ENCODE measurements at regions not wholly inside any gene's neighbourhood (a gene's known extent, or its start where the extent isn't known, plus 50 kb on each side); places are given as distances from the start of the nearest gene placed in this dataset.

- DNase-seq (ENCODE audit: low read depth, low spot score) = no peak
- dilution Hi-C loops (cut with MboI; ENCODE audit: extremely low pct_ligation_motif_present, low sequenced_read_pairs) = no loop called here
Observed at GRCh38 chr6:148652205-148652604, 94.6 kb upstream of the UST start.

More at GRCh38 chr6:148652205-148652604, 94.6 kb upstream of the UST start:
- H3K9me1 ChIP-seq (replicated peaks; ENCODE audit: control insufficient read depth, extremely low read depth, insufficient read depth, low read length) = no peaks in the 10 kb centered on the region
- H3K9me3 ChIP-seq (replicated peaks; ENCODE audit: control insufficient read depth, insufficient read depth, low read length) = no peaks in the 10 kb centered on the region
- H3K27me3 ChIP-seq (ENCODE audit: control insufficient read depth in 2 of 2, insufficient read depth in 2 of 2, low read length in 2 of 2) = no peaks in the 10 kb centered on the region
- H3K36me3 ChIP-seq (ENCODE audit: control insufficient read depth in 2 of 2, extremely low read depth in 1 of 2, insufficient read depth in 2 of 2, low read length in 2 of 2) = no peaks in the 10 kb centered on the region
- intact Hi-C loops (cut with micrococcal nuclease) = no loop called here
- TF ChIP-seq FOS (IDR thresholded peaks at IDR 0.05; ENCODE audit: borderline replicate concordance, insufficient read depth, low read length) = no peak
- no peak for TF ChIP-seq MAX (IDR thresholded peaks at IDR 0.05; ENCODE audit: insufficient read depth, insufficient read length)
- no peak for TF ChIP-seq CTCF (IDR thresholded peaks at IDR 0.05; ENCODE audit: extremely low read depth in 1 of 2, insufficient read depth in 1 of 2, low read depth in 1 of 2, low read length in 2 of 2)
- TF ChIP-seq EZH2 (IDR thresholded peaks at IDR 0.05; ENCODE audit: borderline replicate concordance, low read depth, low read length, severe bottlenecking) = no peak
- TF ChIP-seq POLR2AphosphoS5 (IDR thresholded peaks at IDR 0.05; ENCODE audit: insufficient read depth, low read depth, low read length) = no peak
- no peaks in the 10 kb centered on the region for H3K79me2 ChIP-seq (ENCODE audit: control insufficient read depth, insufficient read depth, low read length)
- H4K20me1 ChIP-seq (replicated peaks; ENCODE audit: control insufficient read depth, extremely low read depth, insufficient read depth, low read length) = no peaks in the 10 kb centered on the region
- ChIA-PET CTCF (interaction anchor here (1.5 kb wide), 1 partner anchor 23 kb away, joined by 3 read pairs; no protein-coding TSS in a partner anchor), POLR2A (no interaction called here)
- no peak overlapping the region for H3K4me2 ChIP-seq (ENCODE audit: insufficient read depth, low read length)
- no peak overlapping the region for H2AFZ ChIP-seq (ENCODE audit: low read depth, low read length)
- no peak overlapping the region for H3K9ac ChIP-seq (replicated peaks; ENCODE audit: extremely low read depth, insufficient read depth, low read length)
- no peak for FAIRE-seq
- no peaks in the 10 kb centered on the region for H3K4me1 ChIP-seq (ENCODE audit: control insufficient read depth, extremely low read depth, insufficient read depth, low read length)
- no TSS peak for BruUV-seq (replicated peaks)
- no peak overlapping the region for H3K27ac ChIP-seq (ENCODE audit: insufficient read depth, low read depth, low read length)
- H3K4me3 ChIP-seq (replicated peaks in 1 of 3; ENCODE audit: insufficient read depth in 1 of 3, low read depth in 1 of 3, low read length in 3 of 3) = no peak overlapping the region
